Colonic mucosa (tissue), 4 donors: ENCODE measurements at regions not wholly inside any gene's neighbourhood (a gene's known extent, or its start where the extent isn't known, plus 50 kb on each side); places are given as distances from the start of the nearest gene placed in this dataset.

Experiments used
- DNase-seq: peaks from one replicate; pipeline ENCODE4 v3.0.0-alpha.2; 2020
- H3K27ac ChIP-seq: fragments of 200-600 bp; one replicate; pipeline ENCODE4 v1.8.0; 2021
- H3K27me3 ChIP-seq: fragments of 200-600 bp; one replicate; pipeline ENCODE4 v1.8.0; 2021
- H3K36me3 ChIP-seq: fragments of 200-600 bp; one replicate; pipeline ENCODE4 v1.8.0; 2021
- H3K4me1 ChIP-seq: fragments of 200-600 bp; one replicate; pipeline ENCODE4 v1.8.0; 2021; ENCODE audit warnings: mild to moderate bottlenecking
- H3K4me3 ChIP-seq: fragments of 200-600 bp; one replicate; pipeline ENCODE4 v1.8.0; 2021
- H3K9ac ChIP-seq, 2 donors: one replicate each; pipeline ENCODE4 v1.7.0; 2013; ENCODE audit warnings: control low read depth in 2 of 2, low read depth in 2 of 2, low read length in 2 of 2
- H3K9me3 ChIP-seq: fragments of 200-600 bp; one replicate; pipeline ENCODE4 v1.8.0; 2021
- intact Hi-C: fragments of 100-400 bp; cut with DNase I; formaldehyde crosslinking; loops from one replicate; pipeline ENCODE4 v1.14.1; 2022
- TF ChIP-seq, protein P1 (sequence below): fragments of 200-600 bp; IDR thresholded peaks from one replicate; pipeline ENCODE4 v1.8.0; 2022; ENCODE audit warnings: antibody characterized with exemption, mild to moderate bottlenecking
- donor health status: healthy.
- donor health status: DM: no; HTN: no; CAD: no.
- donor health status: DM: no; HTN: no; CAD: no.

DNA sequence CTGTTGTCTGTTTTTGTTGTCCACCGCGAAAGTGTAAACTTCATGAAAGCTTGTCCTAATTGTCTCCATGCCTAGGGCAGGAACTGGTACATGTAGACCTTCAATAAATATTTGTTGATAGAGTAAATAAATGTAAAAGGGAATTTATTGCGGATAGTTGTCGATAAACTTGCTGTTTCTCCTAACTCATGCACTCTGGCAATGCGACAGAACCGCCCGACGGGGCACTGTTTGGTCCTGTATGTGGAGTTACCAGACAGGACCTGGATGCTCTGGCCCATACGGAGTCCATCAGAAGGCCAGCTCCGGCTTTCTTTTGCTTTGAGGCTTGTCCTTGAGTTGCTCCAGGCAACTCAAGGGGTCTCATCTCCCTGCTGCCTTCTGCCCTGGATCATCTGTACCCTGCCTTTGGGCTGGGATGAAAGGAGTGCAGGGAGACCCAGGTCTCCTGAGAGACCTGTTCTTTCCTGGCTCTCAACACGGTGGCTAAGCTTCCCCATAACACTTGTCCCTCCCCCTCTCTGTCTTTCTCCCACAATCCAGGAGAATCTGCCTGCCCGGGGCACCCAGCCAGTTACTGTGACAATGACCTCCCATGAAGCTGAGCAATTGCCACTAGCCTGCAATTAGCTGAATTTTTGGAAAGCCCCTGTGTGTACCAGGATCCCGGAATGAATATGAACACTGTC lies 149.5 kb upstream of the PTCH1 start:
- H3K9me3 ChIP-seq = no peaks in the 10 kb centered on the region
- no peaks in the 10 kb centered on the region for H3K27me3 ChIP-seq
- TF ChIP-seq, protein P1, sequence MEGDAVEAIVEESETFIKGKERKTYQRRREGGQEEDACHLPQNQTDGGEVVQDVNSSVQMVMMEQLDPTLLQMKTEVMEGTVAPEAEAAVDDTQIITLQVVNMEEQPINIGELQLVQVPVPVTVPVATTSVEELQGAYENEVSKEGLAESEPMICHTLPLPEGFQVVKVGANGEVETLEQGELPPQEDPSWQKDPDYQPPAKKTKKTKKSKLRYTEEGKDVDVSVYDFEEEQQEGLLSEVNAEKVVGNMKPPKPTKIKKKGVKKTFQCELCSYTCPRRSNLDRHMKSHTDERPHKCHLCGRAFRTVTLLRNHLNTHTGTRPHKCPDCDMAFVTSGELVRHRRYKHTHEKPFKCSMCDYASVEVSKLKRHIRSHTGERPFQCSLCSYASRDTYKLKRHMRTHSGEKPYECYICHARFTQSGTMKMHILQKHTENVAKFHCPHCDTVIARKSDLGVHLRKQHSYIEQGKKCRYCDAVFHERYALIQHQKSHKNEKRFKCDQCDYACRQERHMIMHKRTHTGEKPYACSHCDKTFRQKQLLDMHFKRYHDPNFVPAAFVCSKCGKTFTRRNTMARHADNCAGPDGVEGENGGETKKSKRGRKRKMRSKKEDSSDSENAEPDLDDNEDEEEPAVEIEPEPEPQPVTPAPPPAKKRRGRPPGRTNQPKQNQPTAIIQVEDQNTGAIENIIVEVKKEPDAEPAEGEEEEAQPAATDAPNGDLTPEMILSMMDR = no peak
- H3K36me3 ChIP-seq = no peaks in the 10 kb centered on the region
- H3K27ac ChIP-seq = peak overlapping the region; percentile 1
- no peak overlapping the region for H3K9ac ChIP-seq
- DNase-seq = no peak
- no peaks in the 10 kb centered on the region for H3K4me1 ChIP-seq
- no peak overlapping the region for H3K4me3 ChIP-seq
- intact Hi-C loops = no loop called here

DNA sequence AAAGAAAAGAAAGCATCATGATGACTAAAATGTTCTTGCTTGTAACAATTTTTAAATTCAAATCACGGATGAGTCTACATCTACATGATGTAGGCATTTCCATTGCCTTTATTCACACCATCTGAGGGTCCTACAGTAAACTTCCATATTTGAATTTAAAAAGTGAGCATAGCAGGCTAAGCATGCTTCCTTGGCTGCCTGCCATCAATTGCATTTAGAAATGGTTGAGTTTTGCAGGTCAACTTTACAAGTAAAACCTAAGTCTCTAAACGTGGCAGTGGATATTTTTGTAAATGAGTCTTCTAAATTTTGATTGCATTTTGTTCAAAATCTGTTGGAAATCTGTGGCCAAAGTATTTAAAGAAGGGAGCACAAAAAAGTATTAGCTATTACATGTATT lies 136.5 kb upstream of the PTCH1 start:
- no peak overlapping the region for H3K4me3 ChIP-seq
- no peak for DNase-seq
- no peak overlapping the region for H3K27ac ChIP-seq
- TF ChIP-seq, protein P1 = no peak
- intact Hi-C loops = no loop called here
- no peaks in the 10 kb centered on the region for H3K9me3 ChIP-seq
- H3K27me3 ChIP-seq = no peaks in the 10 kb centered on the region
- H3K36me3 ChIP-seq = no peaks in the 10 kb centered on the region
- no peaks in the 10 kb centered on the region for H3K4me1 ChIP-seq
- H3K9ac ChIP-seq = no peak overlapping the region

DNA sequence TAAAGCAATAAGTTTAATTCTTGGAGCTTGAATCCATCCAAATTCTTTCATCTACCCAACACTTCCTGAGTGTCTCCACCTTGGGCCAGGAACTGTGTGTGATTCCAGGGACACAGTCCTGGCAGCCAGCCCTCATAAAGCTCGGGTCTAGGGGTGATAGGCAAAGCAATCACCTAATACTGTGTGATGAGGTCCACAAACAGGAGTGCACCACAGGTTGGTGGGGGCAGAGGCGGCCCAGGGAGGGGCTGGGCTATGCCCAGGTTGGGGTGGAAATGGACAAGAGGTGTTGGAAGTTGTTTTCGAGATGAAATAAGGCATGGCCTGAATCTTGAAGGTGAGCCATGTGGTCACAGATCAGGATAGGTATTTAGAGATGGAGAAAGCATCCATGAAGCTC lies 133.9 kb upstream of the PTCH1 start:
- TF ChIP-seq, protein P1 = no peak
- intact Hi-C loops = no loop called here

DNA sequence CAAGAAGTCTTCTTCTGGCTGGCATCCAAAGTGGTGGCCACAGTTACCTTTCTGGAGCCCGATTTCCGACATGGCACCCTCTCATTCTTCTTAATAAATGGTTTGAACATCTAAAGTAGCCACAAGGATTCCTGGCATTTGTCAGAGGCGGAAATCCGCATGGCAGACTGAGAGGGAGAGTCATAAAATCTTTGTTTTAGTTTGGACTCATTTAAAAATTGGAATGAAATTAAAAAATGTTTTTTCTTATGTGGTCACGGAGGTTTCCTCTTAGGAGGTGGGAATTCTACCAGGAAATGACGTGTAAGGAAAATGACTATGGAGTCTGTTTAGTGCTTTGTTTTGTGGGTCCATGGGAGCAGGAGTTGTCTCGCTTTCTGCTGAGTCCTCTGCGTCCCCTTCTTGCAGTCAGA lies 133.0 kb upstream of the PTCH1 start:
- Histone ChIP-seq H3K9me3 (no peaks in the 10 kb centered on the region), H3K4me3 (no peak overlapping the region), H3K36me3 (no peaks in the 10 kb centered on the region), H3K27me3 (no peaks in the 10 kb centered on the region), H3K4me1 (no peaks in the 10 kb centered on the region), H3K27ac (no peak overlapping the region), H3K9ac (no peak overlapping the region)
- TF ChIP-seq, protein P1 = no peak
- intact Hi-C loops = no loop called here
- DNase-seq = no peak

More for the DNA sequence above, 133.9 kb upstream of the PTCH1 start:
- H3K4me3 ChIP-seq = no peak overlapping the region
- H3K9me3 ChIP-seq = no peaks in the 10 kb centered on the region
- no peaks in the 10 kb centered on the region for H3K36me3 ChIP-seq
- no peaks in the 10 kb centered on the region for H3K4me1 ChIP-seq
- DNase-seq = no peak
- H3K9ac ChIP-seq = no peak overlapping the region
- no peak overlapping the region for H3K27ac ChIP-seq
- H3K27me3 ChIP-seq = no peaks in the 10 kb centered on the region

DNA sequence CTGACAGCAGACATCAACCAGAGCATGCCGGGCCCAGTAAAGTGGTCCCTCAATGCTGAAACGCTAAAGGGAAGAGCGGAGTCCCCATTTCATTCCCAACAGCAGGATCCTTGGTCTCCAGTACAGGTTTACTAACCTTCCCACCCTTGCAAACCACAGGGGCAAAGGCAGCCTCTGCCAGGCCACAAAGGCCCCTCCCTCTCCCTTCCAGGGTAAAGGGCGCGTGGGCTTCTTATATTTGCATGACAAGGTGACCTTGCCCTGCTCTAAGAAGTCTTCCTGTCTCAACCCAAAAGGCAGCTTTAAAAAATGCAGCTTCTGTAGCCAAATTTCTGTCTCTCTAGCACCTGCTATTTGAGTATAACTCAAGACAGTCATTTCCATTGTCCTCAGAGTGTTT lies 131.5 kb upstream of the PTCH1 start:
- Histone ChIP-seq H3K9ac (no peak overlapping the region), H3K9me3 (no peaks in the 10 kb centered on the region), H3K36me3 (no peaks in the 10 kb centered on the region), H3K27ac (no peak overlapping the region), H3K27me3 (no peaks in the 10 kb centered on the region), H3K4me1 (no peaks in the 10 kb centered on the region), H3K4me3 (no peak overlapping the region)
- intact Hi-C loops = no loop called here
- TF ChIP-seq, protein P1 = no peak
- no peak for DNase-seq
